Omental fat pad (tissue), 3 donors: ENCODE measurements at regions not wholly inside any gene's neighbourhood (a gene's known extent, or its start where the extent isn't known, plus 50 kb on each side); places are given as distances from the start of the nearest gene placed in this dataset.

Source experiments
- ATAC-seq: fragments of 150-250 bp; one replicate; pipeline ENCODE4 v1.9.1; 2016; ENCODE audit warnings: mild to moderate bottlenecking, moderate library complexity; ENCODE audit not compliant: low FRiP score
- DNase-seq: peaks from one replicate; pipeline ENCODE4 v3.0.0-alpha.2; 2019; ENCODE audit warnings: low spot score
- CTCF ChIP-seq, 3 donors: fragments of 450-650 bp; IDR thresholded peaks; one replicate each; pipeline ENCODE4 v1.5.1; 2016 to 2017; ENCODE audit warnings: antibody characterized with exemption in 3 of 3, mild to moderate bottlenecking in 3 of 3, moderate library complexity in 2 of 3

GRCh38 chr3:153252963-153253362 is 90.9 kb downstream of the RAP2B start:
- ATAC-seq (no peak), DNase-seq (no peak)
- no peak for TF ChIP-seq CTCF (IDR thresholded peaks at IDR 0.05)

GRCh38 chr3:153254361-153254760 is 92.3 kb downstream of the RAP2B start:
- TF ChIP-seq CTCF (IDR thresholded peaks at IDR 0.05), result no peak
- DNase-seq, result no peak
- ATAC-seq, result no peak

- DNase-seq (no peak), ATAC-seq (no peak)
- TF ChIP-seq CTCF (IDR thresholded peaks at IDR 0.05), result no peak
Measured at GRCh38 chr3:153257673-153258351, 95.8 kb downstream of the RAP2B start.

- DNase-seq (no peak), ATAC-seq (no peak)
- TF ChIP-seq CTCF (IDR thresholded peaks at IDR 0.05), result no peak
Measured at GRCh38 chr3:153259956-153260355, 97.9 kb downstream of the RAP2B start.

GRCh38 chr3:153260681-153261080 is 98.7 kb downstream of the RAP2B start:
- ATAC-seq (no peak), DNase-seq (no peak)
- TF ChIP-seq CTCF (IDR thresholded peaks at IDR 0.05), result no peak

DNA sequence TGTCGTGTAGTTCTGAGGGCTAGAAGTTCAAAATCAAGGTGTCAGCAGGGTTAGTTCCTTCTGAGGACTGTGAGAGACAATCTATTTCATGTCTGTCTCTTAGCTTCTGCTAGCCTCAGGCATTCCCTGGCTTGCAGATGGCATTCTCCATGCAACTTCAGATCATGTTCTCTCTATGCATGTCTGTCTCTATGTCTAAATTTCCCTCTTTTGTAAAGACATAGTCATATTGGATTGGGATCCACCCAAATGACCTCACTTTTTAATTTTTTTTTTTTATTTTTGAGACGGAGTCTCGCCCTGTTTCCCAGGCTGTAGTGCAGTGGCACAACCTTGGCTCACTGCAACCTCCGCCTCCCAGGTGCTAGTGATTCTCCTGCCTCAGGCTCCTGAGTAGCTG is 104.6 kb downstream of the RAP2B start:
- DNase-seq (no peak), ATAC-seq (no peak)
- no peak for TF ChIP-seq CTCF (IDR thresholded peaks at IDR 0.05)

GRCh38 chr3:153268564-153269279 is 106.7 kb downstream of the RAP2B start:
- DNase-seq, result no peak
- ATAC-seq, result no peak
- no peak for TF ChIP-seq CTCF (IDR thresholded peaks at IDR 0.05)
